ENCODE measurements at regions not wholly inside any gene's neighbourhood (a gene's known extent, or its start where the extent isn't known, plus 50 kb on each side); places are given as distances from the start of the nearest gene placed in this dataset.

GRCh38 chr1:95916616-95917015 is 682.6 kb downstream of the RWDD3 start:
- H3K4me1 ChIP-seq (ENCODE audit: insufficient read depth, low read length, poor library complexity, severe bottlenecking) = no peaks in the 10 kb centered on the region
- H3K27ac ChIP-seq (ENCODE audit: low read depth, low read length, poor library complexity, severe bottlenecking) = no peak overlapping the region
- H3K79me2 ChIP-seq (ENCODE audit: insufficient read depth, low read depth, low read length) = no peaks in the 10 kb centered on the region
- no peaks in the 10 kb centered on the region for H3K9me2 ChIP-seq (ENCODE audit: insufficient read depth, low read length)
- no peak overlapping the region for H2AFZ ChIP-seq (ENCODE audit: low read length)
- intact Hi-C loops (cut with micrococcal nuclease; ENCODE audit: unreplicated experiment) = no loop called here
- BruUV-seq (replicated peaks) = no TSS peak
- H3K4me2 ChIP-seq (ENCODE audit: low read length) = no peak overlapping the region
- no peaks in the 10 kb centered on the region for H4K20me1 ChIP-seq (ENCODE audit: insufficient read depth, low read length)
- no peak for DNase-seq (ENCODE audit: low spot score)
- H3K4me3 ChIP-seq (ENCODE audit: low read depth, low read length, poor library complexity, severe bottlenecking) = no peak overlapping the region
- H3K9me3 ChIP-seq (ENCODE audit: low read length) = 0 out of 2 replicates have a peak, but pooled peaks cover 3% of the 10 kb centered on the region
- H3K36me3 ChIP-seq (ENCODE audit: insufficient read depth, low read length) = no peaks in the 10 kb centered on the region
- POLR2A ChIA-PET = no interaction called here
- CTCF ChIA-PET (ENCODE audit: unreplicated experiment) = no interaction called here
- no peak for TF ChIP-seq CTCF (conservative IDR thresholded peaks at IDR 0.05; ENCODE audit: low read length)
- no peak for TF ChIP-seq EZH2phosphoT487 (IDR thresholded peaks at IDR 0.05; ENCODE audit: borderline replicate concordance, low read depth, low read length)

GRCh38 chr1:95924684-95925083 is 690.7 kb downstream of the RWDD3 start:
- TF ChIP-seq EZH2phosphoT487 (IDR thresholded peaks at IDR 0.05; ENCODE audit: borderline replicate concordance, low read depth, low read length) = no peak
- no peak for TF ChIP-seq CTCF (conservative IDR thresholded peaks at IDR 0.05; ENCODE audit: low read length)
- intact Hi-C loops (cut with micrococcal nuclease; ENCODE audit: unreplicated experiment) = no loop called here

DNA sequence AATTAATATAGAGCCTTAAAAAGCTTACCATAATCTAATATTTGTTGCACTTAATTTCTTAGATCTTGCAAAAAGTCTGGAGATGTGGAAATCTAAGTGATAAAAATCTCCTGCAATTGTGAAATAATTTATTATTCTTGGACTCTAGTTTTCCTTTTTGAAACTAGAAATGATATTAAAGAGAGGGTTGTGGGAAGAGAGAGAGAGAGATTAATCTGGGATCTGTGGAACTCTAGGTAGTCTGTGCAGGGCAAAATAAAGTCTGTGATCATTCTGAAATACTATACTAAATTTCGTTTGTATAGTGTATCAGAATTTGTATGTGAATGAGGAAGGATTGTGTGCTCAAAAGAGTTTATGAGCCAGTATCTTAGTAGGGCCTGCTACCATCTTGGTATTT is 692.3 kb downstream of the RWDD3 start:
- Histone ChIP-seq H3K4me1 (ENCODE audit: insufficient read depth, low read length, poor library complexity, severe bottlenecking) (no peaks in the 10 kb centered on the region), H3K79me2 (ENCODE audit: insufficient read depth, low read depth, low read length) (no peaks in the 10 kb centered on the region), H3K9me3 (ENCODE audit: low read length) (no peaks in the 10 kb centered on the region), H3K27ac (ENCODE audit: low read depth, low read length, poor library complexity, severe bottlenecking) (no peak overlapping the region), H2AFZ (ENCODE audit: low read length) (no peak overlapping the region), H4K20me1 (ENCODE audit: insufficient read depth, low read length) (no peaks in the 10 kb centered on the region), H3K9me2 (ENCODE audit: insufficient read depth, low read length) (no peaks in the 10 kb centered on the region), H3K4me3 (ENCODE audit: low read depth, low read length, poor library complexity, severe bottlenecking) (no peak overlapping the region), H3K4me2 (ENCODE audit: low read length) (no peak overlapping the region), H3K36me3 (ENCODE audit: insufficient read depth, low read length) (no peaks in the 10 kb centered on the region)
- intact Hi-C loops (cut with micrococcal nuclease; ENCODE audit: unreplicated experiment) = no loop called here
- DNase-seq (ENCODE audit: low spot score) = no peak
- no TSS peak for BruUV-seq (replicated peaks)
- TF ChIP-seq CTCF (conservative IDR thresholded peaks at IDR 0.05; ENCODE audit: low read length) (no peak), EZH2phosphoT487 (IDR thresholded peaks at IDR 0.05; ENCODE audit: borderline replicate concordance, low read depth, low read length) (no peak)
- ChIA-PET POLR2A (no interaction called here), CTCF (ENCODE audit: unreplicated experiment) (no interaction called here)

More at GRCh38 chr1:95924684-95925083, 690.7 kb downstream of the RWDD3 start:
- no peaks in the 10 kb centered on the region for H3K9me3 ChIP-seq (ENCODE audit: low read length)
- no peaks in the 10 kb centered on the region for H4K20me1 ChIP-seq (ENCODE audit: insufficient read depth, low read length)
- no peak overlapping the region for H3K4me2 ChIP-seq (ENCODE audit: low read length)
- H3K9me2 ChIP-seq (ENCODE audit: insufficient read depth, low read length) = no peaks in the 10 kb centered on the region
- H3K27ac ChIP-seq (ENCODE audit: low read depth, low read length, poor library complexity, severe bottlenecking) = no peak overlapping the region
- DNase-seq (ENCODE audit: low spot score) = no peak
- H2AFZ ChIP-seq (ENCODE audit: low read length) = no peak overlapping the region
- H3K4me1 ChIP-seq (ENCODE audit: insufficient read depth, low read length, poor library complexity, severe bottlenecking) = no peaks in the 10 kb centered on the region
- BruUV-seq (replicated peaks) = no TSS peak
- ChIA-PET CTCF (ENCODE audit: unreplicated experiment) (no interaction called here), POLR2A (interaction anchor here (0.7 kb wide), 1 partner anchor 10 kb away, joined by 3 read pairs; no protein-coding TSS in a partner anchor)
- no peaks in the 10 kb centered on the region for H3K36me3 ChIP-seq (ENCODE audit: insufficient read depth, low read length)
- no peaks in the 10 kb centered on the region for H3K79me2 ChIP-seq (ENCODE audit: insufficient read depth, low read depth, low read length)
- H3K4me3 ChIP-seq (ENCODE audit: low read depth, low read length, poor library complexity, severe bottlenecking) = no peak overlapping the region

Data from OCI-LY7 (cell line).